Stromal cell of bone marrow (primary cell): ENCODE measurements at regions not wholly inside any gene's neighbourhood (a gene's known extent, or its start where the extent isn't known, plus 50 kb on each side); places are given as distances from the start of the nearest gene placed in this dataset.
"Not testable (repeated sequence)": the region's sequence is repeated elsewhere in the genome, so short reads cannot be mapped to it uniquely, and the experiment has no call there.

Experiments
- DNase-seq: peaks from one replicate; pipeline ENCODE4 v3.0.0-alpha.2; 2012; ENCODE audit warnings: low read depth

DNA sequence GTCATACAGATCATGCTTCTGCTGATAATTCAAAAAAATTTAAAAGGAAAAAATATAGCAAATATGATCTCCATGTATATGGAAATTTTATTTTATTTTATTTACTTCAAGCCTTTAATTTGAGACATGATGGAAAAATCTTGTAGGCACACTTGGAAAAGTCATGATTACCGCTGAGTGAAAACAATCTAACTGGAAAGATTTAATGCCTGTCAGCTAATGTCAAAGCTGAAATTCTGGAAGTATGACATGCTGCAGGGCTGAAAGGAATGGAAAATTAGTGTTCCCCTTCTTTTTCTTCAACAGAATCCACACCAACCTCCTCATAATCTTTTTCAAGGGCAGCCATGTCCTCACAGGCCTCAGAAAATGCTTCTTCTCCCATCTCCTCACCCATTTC, 58.2 kb downstream of the RPRM start:
- no peak for DNase-seq

DNA sequence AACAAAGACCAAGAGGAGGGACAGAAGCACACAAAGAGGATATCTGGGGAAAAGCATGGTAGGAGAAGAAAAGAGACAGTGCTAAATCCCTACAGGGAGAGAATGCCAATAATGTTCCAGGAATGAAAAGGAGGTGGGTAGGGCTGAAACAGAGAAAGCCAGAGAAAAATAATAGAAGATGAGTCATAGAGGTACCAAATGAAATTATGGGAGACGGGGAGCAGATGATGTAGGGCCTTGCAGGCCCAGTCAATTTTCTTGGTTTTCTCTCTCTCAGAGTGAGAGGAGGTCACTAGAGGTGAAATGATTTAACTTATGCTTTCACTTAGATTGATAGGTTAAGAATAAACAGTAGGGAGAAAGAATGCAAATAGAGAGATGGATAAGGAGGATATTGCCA, 61.5 kb downstream of the RPRM start:
- no peak for DNase-seq

DNA sequence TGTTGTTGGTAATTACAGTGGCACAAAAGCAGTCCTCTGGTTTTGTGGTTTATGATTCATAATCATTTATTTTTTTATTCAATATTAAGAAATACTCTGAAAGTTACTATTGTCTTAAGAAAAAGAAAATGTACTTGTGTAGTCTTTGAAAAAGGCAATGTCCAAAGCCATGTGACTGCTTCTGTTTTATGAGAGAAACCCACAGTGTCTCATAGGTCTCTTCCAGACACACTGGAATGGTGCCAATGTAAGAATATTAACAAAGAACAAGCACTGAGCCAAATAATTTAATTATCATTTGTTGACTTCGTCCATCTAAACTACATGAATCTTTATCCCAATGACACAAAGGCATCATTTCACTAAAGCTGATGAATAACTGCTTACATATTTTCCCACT, 62.5 kb downstream of the RPRM start:
- DNase-seq: no peak

DNA sequence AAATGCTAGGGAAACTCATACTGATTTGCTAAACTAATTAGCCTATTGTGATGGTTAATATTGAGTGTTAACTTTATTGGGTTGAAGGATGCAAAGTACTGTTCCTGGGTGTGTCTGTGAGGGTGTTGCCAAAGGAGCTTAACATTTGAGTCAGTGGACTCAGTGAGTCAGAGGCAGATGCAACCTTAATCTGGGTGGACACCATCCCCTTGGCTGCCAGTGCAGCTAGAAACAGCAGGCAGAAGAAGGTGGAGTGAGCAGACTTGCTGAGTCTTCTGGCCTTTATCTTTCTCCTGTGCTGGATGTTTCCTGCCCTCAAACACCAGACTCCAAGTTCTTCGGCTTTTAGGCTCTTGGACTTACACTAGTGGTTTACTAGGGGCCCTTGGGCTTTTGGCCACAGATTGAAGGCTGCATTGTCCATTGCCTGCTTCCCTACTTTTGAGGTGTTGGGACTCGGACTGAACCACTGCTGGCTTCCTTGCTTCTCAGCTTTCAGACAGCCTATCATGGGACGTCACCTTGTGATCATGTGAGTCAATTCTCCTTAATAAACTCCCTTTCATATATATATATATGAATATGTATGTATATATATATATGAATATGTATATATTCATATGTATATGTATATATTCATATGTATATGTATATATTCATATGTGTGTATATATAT, 69.7 kb downstream of the RPRM start:
- DNase-seq: no peak

DNA sequence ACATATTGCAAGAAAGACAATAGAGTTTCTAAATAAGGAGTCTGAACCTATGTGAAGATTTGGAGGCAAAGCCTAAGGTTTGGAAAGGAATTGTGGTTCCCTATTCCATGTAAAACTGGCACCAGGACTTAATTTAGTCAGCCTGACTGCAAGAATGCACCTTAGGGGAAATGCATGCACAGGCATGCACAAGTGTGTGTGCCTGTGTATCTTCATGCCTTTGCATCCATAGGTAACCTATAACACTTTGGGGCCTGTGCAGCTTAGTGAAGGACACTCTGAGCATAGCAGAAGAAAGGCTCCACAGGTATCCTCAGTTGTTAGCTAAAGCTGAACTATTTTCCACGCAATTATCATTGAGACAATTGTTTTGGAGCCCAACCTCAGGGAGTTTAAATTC, 73.4 kb downstream of the RPRM start:
- DNase-seq: no peak

DNA sequence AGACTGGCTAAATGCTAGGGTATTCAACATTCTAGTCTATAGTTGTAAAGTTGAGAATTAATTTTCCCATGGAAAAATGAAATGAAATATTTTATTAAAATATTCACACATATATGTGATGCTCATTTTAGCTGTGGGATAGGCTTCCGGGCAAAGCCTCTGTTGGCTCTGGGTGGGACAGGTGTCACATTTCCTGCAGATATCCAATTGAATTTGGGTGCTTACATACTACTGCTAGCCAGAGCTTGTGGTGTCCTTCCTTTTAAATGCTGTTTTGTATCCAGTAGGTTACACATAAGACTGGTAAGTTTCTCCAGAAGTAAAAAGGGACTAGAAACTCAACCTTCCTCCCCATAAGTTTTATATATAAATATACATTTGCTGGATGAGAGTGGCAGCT, 73.8 kb downstream of the RPRM start:
- DNase-seq: no peak

DNA sequence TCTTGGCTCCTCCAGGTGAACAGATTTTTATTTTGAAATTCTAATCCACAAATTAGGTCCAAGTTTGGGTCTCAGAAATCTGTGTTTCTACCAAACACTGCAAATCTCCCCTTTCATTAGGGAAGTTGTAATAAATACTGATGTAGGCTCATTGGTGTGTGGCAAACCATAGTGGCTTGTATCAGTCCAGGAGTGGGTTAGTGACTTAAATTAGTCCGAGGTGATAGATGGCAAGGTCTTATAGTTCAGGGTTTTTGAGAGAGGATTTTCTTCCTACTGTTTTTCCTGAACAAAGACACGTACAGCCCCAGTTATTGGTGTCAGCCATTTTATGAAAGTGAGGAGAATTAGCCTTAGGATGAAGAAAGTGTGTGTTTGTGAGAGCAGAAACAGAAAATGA, 74.6 kb downstream of the RPRM start:
- no peak for DNase-seq

DNA sequence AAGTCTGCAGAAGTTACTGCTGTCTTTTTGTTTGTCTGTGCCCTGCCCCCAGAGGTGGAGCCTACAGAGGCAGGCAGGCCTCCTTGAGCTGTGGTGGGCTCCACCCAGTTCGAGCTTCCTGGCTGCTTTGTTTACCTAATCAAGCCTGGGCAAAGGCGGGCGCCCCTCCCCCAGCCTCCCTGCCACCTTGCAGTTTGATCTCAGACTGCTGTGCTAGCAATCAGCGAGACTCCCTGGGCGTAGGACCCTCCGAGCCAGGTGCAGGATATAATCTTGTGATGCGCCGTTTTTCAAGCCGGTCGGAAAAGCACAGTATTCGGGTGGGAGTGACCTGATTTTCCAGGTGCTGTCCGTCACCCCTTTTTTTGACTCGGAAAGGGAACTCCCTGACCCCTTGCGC, 75.2 kb downstream of the RPRM start:
- DNase-seq: not testable (repeated sequence)

DNA sequence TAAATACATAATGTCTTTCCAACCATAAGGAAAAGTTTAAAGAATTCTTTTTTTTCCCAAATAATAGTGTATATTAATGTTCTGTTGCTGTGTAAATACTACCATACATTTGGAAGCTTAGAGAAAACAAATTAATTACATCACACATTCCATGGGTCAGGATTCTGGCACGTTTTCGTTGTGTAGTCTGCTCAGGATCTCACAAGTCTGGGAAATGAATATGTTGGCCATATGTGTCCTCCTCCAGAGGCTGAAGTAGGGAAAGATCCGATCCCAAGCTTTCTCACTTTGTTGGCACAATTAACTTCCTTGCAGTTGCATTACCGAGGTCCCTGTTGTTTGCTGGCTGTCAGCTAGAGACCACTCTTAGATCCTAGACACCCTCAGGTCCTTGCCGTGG, 83.9 kb downstream of the RPRM start:
- no peak for DNase-seq

DNA sequence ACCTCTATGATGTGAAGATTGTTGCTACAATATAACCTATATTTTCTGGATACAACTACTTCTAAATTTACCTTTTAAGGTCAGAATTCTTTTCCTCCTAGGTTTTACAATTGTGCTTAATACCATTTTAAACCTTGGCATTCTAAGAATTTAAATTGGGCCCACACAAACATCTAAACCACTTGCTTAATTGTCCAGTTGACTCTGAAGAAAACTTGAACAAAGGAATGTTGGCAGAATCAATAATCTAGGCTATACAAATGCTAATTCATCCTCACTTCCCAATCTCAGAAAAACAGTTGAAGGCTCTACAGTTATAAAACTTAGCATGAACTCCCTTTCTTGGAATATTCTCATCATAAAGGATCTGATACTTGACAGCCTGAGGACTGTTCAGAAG, 84.3 kb downstream of the RPRM start:
- DNase-seq: no peak

DNA sequence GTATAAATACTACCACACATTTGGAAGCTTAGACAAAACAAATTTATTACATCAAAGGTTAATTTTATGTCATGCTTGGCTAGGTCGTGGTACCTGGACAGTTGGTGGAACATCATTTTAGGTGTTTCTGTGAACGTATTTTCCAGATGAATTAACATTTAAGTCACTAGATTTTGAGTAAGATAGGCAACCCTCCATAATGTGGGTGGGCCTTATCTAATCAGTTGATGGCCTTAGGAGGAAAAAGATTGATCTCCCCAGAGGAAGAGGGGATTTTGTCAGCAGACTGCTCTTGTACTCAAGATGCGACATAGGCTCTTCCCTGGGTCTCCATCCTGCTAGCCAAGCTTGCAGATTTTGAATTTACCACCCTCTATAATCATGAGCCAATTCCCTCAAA, 85.0 kb downstream of the RPRM start:
- DNase-seq: no peak

DNA sequence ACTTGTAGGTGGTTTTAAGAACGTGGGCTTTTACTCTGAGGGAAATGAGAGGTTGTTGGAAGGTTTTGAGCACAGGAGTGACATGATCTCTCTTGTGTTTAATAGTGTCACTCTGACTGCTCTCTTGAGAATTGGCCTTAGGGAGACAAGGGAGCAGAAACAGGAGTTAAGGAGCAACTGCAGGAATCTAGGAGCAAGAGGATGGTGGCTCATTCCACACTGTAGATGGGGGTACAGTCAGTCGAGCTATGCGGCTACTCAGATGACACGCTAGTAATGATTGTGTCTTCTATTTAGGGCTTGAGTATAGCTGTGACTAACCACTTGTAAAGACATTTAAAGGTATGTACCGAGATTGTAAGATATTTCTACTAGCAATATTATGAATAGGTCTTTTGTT, 87.4 kb downstream of the RPRM start:
- no peak for DNase-seq

DNA sequence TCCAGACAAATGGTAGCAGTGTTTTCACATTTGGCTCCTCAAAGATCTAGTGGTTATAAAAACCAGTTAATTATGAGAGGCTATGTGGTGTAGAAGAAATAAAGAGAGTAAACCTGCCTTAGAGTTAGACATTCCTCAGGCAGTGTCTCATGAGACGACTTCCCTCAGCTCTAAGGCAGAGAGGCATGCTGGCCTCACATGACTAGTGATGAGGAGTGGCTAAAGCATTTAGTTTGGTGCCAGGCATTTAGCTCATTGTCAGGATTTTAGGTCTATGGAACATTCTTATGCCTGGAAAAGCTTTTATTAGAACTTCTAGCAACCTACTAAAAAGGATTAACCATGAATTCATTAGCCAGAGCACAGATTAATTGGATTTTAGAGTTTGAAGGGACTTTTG, 90.3 kb downstream of the RPRM start:
- peak; percentile 38 for DNase-seq

DNA sequence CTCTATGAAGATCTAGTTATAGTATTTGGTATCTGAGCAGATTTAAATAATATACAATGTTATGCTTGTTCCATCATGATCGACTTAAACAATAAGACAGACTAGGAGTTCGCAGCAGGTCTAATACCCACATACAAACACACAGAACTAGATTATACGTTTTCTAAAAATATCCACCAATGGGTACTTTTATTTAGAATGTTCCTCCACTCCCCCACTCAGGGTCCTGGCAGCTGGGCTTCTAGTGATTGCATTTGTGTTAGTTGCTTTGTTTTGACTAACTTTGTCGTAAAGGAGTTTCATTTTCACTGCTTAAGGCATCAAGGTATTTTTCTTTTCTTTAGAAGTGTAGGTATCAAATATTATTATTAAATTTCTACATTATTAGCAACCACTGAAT, 91.4 kb downstream of the RPRM start:
- DNase-seq: no peak

DNA sequence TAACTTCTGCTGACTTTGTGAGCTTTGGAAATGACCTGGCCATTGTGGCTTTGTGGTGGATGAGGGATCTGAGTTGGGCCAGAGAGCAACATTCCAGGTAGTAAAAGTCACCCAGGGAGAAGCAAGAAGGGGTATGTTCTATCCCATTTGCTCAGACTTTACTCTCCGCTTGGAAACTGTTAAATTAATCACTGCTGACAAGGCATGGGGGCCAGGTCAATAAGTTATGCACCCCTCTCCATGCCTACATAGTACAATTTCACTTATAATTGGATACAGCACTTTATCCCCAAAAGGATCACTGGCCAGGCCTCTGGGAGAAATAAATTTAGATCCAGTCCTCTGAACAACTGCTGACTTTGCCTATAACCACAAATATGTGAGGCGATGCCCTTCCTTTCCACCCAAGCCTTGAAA, 92.1 kb downstream of the RPRM start:
- peak; percentile 41 for DNase-seq

DNA sequence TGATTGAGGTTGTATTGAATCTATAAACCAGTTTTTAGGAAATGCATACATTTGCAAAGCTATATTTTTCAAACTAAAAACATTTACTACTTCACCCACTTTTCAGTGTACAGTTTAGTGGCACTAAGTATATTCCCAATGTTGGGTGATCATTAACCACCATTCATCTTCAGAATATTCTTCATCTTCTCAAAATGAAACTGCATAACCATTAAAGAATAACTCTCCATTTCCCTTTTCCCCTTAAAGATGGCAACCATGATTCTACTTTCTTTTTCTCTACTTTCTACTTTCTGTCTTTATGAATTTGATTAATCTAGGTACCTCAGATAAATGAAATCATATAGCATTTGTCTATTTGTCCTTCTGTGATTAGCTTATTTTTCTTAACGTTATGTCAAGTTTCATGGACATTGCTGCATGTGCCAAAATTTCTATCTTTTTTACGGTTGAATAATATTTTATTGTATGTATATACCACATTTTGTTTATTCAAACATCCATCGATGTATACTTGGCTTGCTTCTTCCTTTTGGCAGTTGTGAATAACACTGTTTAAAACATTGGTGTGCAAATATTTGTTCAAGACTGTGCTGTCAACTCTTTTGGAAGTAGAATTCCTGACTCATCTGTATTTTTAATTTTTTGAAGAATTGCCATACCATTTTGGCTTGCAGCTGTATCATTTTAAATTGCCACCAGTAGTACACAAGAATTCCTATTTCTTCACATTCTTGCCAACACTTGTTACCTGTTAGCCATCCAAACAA, 104.9 kb downstream of the RPRM start:
- no peak for DNase-seq

DNA sequence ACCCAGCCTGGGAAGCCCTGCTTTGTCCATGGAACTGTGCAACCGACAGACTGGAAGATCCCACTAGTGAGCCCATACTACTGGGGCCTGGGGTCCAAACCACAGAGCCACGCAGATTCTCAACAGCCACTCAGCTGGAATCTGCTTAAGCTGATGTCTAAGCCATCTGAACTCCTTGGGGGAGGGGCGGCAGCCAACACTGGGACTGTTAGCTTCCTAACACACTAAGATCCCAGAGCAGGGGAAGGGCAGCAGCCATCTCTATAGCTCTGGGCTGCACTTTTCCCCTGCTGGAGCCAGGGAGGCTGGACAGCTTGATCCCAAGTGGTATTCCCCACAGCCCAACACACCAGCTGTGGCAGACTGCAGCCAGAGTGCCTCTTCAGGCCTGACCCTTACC, 118.3 kb downstream of the RPRM start:
- no peak for DNase-seq

DNA sequence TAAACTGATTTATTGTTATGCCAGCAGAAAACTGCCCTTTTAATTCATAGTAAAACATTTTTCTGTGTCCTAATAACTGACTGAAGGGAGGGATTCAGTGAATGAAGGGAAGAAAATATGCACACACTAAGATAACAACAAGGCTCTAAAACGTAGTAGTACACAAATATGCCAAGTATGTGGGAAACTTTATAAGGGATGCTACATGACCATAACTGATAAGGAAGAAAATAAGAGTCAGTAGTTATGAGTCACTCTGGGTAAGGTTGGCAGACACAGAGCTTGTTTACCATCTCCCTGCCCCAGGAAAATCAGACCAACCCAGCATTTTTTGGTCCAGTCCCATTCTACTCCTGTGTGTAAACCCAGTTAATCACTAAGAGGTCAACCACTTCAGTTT, 124.2 kb downstream of the RPRM start:
- DNase-seq: no peak

DNA sequence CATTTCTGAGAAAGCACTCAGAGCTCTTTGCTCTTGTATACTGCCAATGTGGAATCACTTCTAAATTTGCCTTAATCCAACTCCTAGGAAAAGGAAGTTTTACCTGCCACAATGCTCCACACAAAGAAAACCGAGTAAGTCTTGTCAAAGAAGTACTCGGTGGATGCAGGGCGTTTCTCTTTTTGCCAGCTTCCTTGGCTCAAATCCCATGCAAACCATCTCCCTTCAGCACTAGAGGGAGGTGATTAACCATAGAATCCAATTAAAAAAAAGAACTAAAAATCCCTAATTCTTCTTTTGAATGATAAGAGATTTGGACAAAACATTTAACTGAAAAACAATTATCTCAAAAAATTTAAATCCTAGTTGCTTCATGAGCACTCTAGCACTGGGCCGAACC, 129.0 kb downstream of the RPRM start:
- DNase-seq: no peak

DNA sequence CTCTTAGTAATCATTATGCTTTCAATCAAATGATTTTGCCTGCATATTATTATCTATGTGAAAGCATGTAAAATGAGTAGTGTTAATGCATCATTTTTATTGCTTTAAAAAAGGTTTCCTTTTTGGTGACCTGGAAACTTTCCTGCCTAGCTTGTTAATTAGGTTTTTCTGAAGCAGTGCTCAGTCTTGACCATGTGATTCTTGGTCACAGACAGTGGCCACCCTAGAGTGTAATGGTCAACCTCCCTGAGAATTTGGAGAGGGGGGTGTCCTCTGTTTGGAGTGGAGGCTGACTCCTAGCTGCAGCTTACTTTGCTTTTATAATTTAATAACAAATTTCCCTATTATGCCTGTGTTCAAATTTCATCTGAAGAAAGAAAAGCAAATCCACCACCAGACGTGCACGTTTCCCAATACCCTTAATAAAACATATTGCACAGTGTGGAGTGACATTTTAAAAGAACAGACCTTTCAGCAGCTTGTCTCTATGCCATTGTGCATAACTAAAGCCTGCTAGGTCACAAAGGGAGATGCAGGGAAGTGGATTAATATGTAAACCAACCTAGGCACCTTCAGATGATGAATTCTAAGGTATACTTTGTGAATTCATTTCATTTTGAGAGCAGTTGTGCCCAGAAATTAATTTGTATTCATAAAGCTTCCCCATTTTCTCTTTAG, 130.6 kb downstream of the RPRM start:
- DNase-seq: no peak

DNA sequence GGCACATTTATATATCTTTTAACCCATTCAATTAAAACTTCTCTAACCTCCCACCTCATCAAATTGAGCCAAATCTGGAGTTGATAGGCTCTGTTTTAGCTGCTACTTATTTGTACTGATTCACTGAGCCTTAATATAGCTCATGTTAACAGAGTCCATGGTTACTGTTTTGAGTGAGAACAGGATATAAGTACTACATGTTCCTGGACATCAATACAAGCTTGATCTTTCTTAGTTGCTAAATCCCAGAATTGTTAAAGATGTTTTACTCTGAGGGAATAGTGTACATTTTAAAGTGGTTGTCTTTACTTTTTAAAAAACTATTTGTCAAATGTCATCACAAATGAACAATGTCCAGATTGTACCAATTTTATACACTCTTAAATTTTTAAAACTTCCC, 157.7 kb downstream of the RPRM start:
- DNase-seq: no peak

DNA sequence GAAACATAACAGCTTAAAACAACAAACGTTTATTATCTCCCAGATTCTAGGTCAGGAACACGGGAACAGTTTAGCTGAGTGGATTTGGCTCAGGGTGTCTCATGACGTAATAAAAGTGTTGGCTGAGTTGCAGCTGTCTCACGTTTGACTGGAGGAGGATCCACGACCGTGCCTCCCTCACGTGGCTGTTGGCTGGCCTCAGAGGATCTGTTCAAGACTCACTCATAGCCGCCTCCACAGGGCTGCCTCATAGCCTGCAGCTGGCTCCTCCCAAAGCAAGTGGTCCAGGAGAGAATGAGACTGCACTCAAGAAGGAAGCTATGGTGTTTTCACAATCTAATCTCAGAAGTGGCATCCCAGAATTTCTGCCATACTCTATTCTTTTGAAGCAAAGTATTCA, 167.1 kb downstream of the RPRM start:
- DNase-seq: no peak

DNA sequence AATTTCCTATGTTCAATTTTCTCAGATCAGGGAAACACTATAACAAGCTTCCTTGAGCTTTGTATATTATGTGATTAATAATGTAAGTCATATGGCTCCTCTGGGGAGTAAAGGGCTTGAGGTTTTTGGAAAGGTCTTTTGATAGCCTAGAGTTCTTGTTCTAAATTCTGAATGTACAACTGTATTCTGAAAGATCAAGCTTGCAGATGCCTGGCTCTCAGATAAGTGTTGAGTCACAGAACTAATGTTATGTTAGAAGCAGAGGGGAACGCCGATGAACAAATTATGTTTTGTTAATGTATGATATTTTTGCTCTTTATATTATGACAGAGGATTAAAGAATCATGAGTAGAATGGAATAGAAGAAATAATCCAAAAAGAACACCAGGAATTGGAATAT, 170.1 kb downstream of the RPRM start:
- DNase-seq: no peak

DNA sequence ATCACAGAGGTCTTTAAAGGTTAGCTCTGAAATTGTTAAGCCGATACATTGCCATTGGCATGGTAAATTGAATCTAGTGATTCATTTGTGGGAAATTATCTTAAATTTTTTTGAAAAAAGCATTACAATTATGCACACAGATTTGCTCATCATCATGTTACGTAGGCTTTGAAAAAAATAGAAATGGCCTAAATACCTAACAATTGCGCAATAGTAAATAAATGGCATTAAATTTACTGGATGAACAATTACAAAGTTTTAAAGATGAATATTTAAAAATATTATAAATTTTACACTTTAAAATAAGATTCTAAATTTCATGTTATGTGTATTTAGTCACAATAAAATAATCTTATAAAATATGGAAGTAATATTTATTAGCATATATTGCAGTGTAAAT, 171.3 kb downstream of the RPRM start:
- no peak for DNase-seq
